Aorta (tissue), 5 donors: ENCODE measurements at regions not wholly inside any gene's neighbourhood (a gene's known extent, or its start where the extent isn't known, plus 50 kb on each side); places are given as distances from the start of the nearest gene placed in this dataset.

Experiments
- ATAC-seq: fragments of 200-7000 bp; cut with Tn5 transposase; one replicate; pipeline ENCODE4 v1.9.1; 2022; ENCODE audit warnings: moderate library complexity; ENCODE audit not compliant: low FRiP score
- DNase-seq, 2 donors: peaks; one replicate each; pipeline ENCODE4 v3.0.0-alpha.2; 2020
- H3K27ac ChIP-seq, 2 donors: one replicate each; pipeline ENCODE4 v1.5.1; 2013; ENCODE audit warnings: low read length in 2 of 2, mild to moderate bottlenecking in 2 of 2, moderate library complexity in 2 of 2, control low read depth in 1 of 2, inconsistent platforms in 1 of 2, low read depth in 1 of 2
- H3K27me3 ChIP-seq, 2 donors: one replicate each; pipeline ENCODE4 v1.6.1; 2013; ENCODE audit warnings: control low read depth in 1 of 2, low read length in 1 of 2, mild to moderate bottlenecking in 1 of 2, moderate library complexity in 1 of 2; ENCODE audit not compliant: insufficient read depth in 2 of 2, control insufficient read depth in 1 of 2
- H3K36me3 ChIP-seq, 2 donors: one replicate each; pipeline ENCODE4 v1.6.1; 2013; ENCODE audit warnings: control low read depth in 1 of 2, low read length in 1 of 2, mild to moderate bottlenecking in 1 of 2; ENCODE audit not compliant: insufficient read depth in 2 of 2, control insufficient read depth in 1 of 2
- H3K4me1 ChIP-seq, 2 donors: one replicate each; pipeline ENCODE4 v1.6.1; 2013; ENCODE audit warnings: low read length in 2 of 2, control low read depth in 1 of 2, mild to moderate bottlenecking in 1 of 2, moderate library complexity in 1 of 2; ENCODE audit not compliant: insufficient read depth in 2 of 2, control insufficient read depth in 1 of 2
- H3K4me3 ChIP-seq, 2 donors: one replicate each; pipeline ENCODE4 v1.5.1; 2013; ENCODE audit warnings: low read length in 2 of 2, control low read depth in 1 of 2, mild to moderate bottlenecking in 1 of 2
- H3K9me3 ChIP-seq: one replicate; pipeline ENCODE4 v1.6.1; 2013; ENCODE audit warnings: mild to moderate bottlenecking, low read length; ENCODE audit not compliant: control insufficient read depth
- WGBS, 2 donors: extraction: QIAGEN DNeasy Blood & Tissue Kit; methylation state at CpG; one replicate each; pipeline ENCODE4 v1.1.7; 2013; 5-methylcytosine and 5-hydroxymethylcytosine counted together
- intact Hi-C, 2 donors: fragments of 100-400 bp; cut with DNase I; formaldehyde crosslinking; loops; one replicate each; pipeline versions ENCODE4 v1.14.2 to v1.15.0; 2022
- donor health status: healthy with polysubstance abuse.
- donor health status: Bipolar disorder and iron deficiency.
- donor health status: DM: no; HTN: no; CAD: no.
- donor health status: DM: no; HTN: no; CAD: no.
- donor health status: DM: yes; HTN: yes; CAD: no.

GRCh38 chr6:85186546-85187175, 263.2 kb upstream of the NT5E start:
- ATAC-seq: peak; percentile 59
- no peak for DNase-seq
- Histone ChIP-seq H3K4me1 (no peaks in the 10 kb centered on the region), H3K27ac (no peak overlapping the region), H3K9me3 (no peaks in the 10 kb centered on the region), H3K4me3 (no peak overlapping the region), H3K27me3 (no peaks in the 10 kb centered on the region), H3K36me3 (no peaks in the 10 kb centered on the region)
- 57 to 63% methylated on average over 1 of the region's 1 CpG for WGBS, 2 donors
- intact Hi-C loops: no loop called here

DNA sequence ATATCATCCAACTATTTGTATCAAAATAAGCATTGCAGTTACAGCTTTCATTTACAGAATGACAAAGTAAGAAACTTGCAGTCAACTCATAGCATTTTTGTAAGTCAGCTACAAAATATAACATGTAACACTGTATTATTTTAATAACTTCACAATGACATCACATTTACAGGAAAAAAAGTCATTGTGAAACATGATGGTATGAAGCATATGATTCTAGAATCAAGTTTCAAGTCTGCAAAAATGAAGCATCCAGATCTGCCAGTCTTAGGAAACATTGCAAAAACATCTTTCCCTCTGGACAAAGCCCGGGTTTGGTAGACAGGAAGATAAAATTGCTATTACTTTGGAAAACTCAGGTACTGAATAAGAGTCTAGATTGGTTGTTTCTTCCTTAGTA, 263.9 kb upstream of the NT5E start:
- WGBS, 2 donors: 37 to 56% methylated on average over 1 of the region's 1 CpG
- Histone ChIP-seq H3K36me3 (no peaks in the 10 kb centered on the region), H3K4me3 (no peak overlapping the region), H3K27ac (no peak overlapping the region), H3K27me3 (no peaks in the 10 kb centered on the region), H3K4me1 (no peaks in the 10 kb centered on the region), H3K9me3 (no peaks in the 10 kb centered on the region)
- no peak for ATAC-seq
- no peak for DNase-seq
- intact Hi-C loops: no loop called here

DNA sequence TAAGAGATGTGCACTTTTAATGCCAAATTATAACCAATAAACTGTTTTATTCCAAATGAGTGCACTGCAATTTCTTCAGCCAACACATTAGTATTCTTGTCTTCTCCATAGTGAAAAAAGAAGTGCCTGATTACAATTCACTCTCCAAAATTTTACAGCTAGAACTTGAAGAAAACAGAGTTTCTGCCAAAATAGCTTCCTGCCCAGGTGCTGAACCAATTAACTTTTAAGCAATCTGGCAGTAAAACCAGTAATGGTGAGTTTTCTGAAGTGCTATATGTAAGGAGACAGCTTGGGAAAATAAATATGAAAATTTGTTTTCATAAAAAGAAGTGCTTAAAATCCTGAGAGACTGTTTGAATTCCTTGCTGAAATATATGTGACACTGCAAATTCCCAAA, 266.0 kb upstream of the NT5E start:
- no peaks in the 10 kb centered on the region for H3K27me3 ChIP-seq
- no peaks in the 10 kb centered on the region for H3K36me3 ChIP-seq
- H3K27ac ChIP-seq: no peak overlapping the region
- H3K9me3 ChIP-seq: no peaks in the 10 kb centered on the region
- no peak for ATAC-seq
- no peaks in the 10 kb centered on the region for H3K4me1 ChIP-seq
- intact Hi-C loops: no loop called here
- no peak for DNase-seq
- no peak overlapping the region for H3K4me3 ChIP-seq

GRCh38 chr6:85172705-85173104, 277.2 kb upstream of the NT5E start:
- Histone ChIP-seq H3K36me3 (no peaks in the 10 kb centered on the region), H3K4me1 (no peaks in the 10 kb centered on the region), H3K27ac (no peak overlapping the region), H3K9me3 (no peaks in the 10 kb centered on the region), H3K4me3 (no peak overlapping the region), H3K27me3 (no peaks in the 10 kb centered on the region)
- ATAC-seq: peak; percentile 38
- no peak for DNase-seq
- intact Hi-C loops: no loop called here

- no peak for DNase-seq
- 57 to 71% methylated on average over 2 of the region's 2 CpGs for WGBS, 2 donors
Measured at GRCh38 chr6:85172161-85172560, 277.7 kb upstream of the NT5E start.

GRCh38 chr6:85169189-85169588, 280.7 kb upstream of the NT5E start:
- Histone ChIP-seq H3K4me1 (no peaks in the 10 kb centered on the region), H3K36me3 (no peaks in the 10 kb centered on the region), H3K9me3 (no peaks in the 10 kb centered on the region), H3K27ac (no peak overlapping the region), H3K27me3 (no peaks in the 10 kb centered on the region), H3K4me3 (no peak overlapping the region)
- intact Hi-C loops: no loop called here
- 37 to 45% methylated on average over 2 of the region's 2 CpGs for WGBS, 2 donors
- DNase-seq (no peak), ATAC-seq (no peak)

More at GRCh38 chr6:85172161-85172560, 277.7 kb upstream of the NT5E start:
- ATAC-seq: no peak
- intact Hi-C loops: no loop called here
- Histone ChIP-seq H3K4me3 (no peak overlapping the region), H3K27ac (no peak overlapping the region), H3K27me3 (no peaks in the 10 kb centered on the region), H3K4me1 (no peaks in the 10 kb centered on the region), H3K36me3 (no peaks in the 10 kb centered on the region), H3K9me3 (no peaks in the 10 kb centered on the region)

- no peak for DNase-seq
- H3K4me3 ChIP-seq: no peak overlapping the region
- H3K36me3 ChIP-seq: no peaks in the 10 kb centered on the region
- ATAC-seq: no peak
- intact Hi-C loops: no loop called here
- no peaks in the 10 kb centered on the region for H3K9me3 ChIP-seq
- no peaks in the 10 kb centered on the region for H3K4me1 ChIP-seq
- no peak overlapping the region for H3K27ac ChIP-seq
- H3K27me3 ChIP-seq: no peaks in the 10 kb centered on the region
- 81 to 89% methylated on average over 2 of the region's 2 CpGs for WGBS, 2 donors
Measured at GRCh38 chr6:85168146-85168545, 281.7 kb upstream of the NT5E start.

DNA sequence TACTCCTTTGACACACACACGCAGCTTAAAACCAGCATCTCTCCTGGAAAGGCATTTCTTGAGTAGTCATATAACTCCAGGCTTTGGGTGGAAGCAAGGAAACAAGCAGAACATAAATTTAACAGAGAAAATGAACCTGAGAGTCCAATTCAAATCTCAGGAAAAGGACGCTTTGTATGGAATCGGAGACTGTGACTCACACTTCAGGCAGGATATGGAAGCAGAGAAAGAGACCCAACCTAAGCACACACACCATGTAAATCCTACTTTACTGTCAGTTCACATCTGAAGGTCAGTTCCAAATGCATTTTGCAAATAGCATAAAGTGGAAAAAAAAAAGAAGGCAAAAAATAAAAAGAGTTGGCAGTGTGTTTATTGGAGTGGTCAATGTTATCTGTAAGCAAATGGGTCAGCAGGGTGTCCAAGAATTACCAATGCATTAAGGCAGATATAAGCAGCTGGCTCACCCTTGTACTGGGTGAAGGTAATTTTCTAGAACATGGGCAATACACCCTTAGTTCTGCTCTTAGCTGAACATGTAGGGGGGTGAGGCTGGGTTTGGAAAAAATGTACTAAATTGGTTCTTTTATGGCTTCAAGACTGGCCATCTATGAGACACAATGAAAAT, 283.7 kb upstream of the NT5E start:
- Histone ChIP-seq H3K4me3 (no peak overlapping the region), H3K27ac (no peak overlapping the region), H3K27me3 (no peaks in the 10 kb centered on the region), H3K9me3 (no peaks in the 10 kb centered on the region), H3K4me1 (no peaks in the 10 kb centered on the region), H3K36me3 (no peaks in the 10 kb centered on the region)
- intact Hi-C loops: no loop called here
- DNase-seq: no peak
- no peak for ATAC-seq
- 85 to 95% methylated on average over 3 of the region's 3 CpGs for WGBS, 2 donors
